CD4-positive, CD25-positive, alpha-beta regulatory T cell (primary cell): ENCODE measurements at regions not wholly inside any gene's neighbourhood (a gene's known extent, or its start where the extent isn't known, plus 50 kb on each side); places are given as distances from the start of the nearest gene placed in this dataset.
"Not testable (repeated sequence)": the region's sequence is repeated elsewhere in the genome, so short reads cannot be mapped to it uniquely, and the experiment has no call there.

Source experiments
- ATAC-seq, 2 donors: fragments of 150-1000 bp; cut with Tn5 transposase; one replicate each; pipeline ENCODE4 v1.10.0; 2021; ENCODE audit warnings: low read depth in 2 of 2, moderate number of reproducible peaks in 2 of 2, moderate library complexity in 1 of 2
- DNase-seq, 3 donors: peaks; one replicate each; pipeline versions ENCODE4 v3.0.0 to v3.0.0-alpha.2; 2012 to 2022; ENCODE audit warnings: mixed read lengths in 1 of 3
- H3K27ac ChIP-seq: one replicate; pipeline ENCODE4 v1.7.0; 2013; ENCODE audit warnings: mild to moderate bottlenecking, low read length; ENCODE audit not compliant: insufficient read depth, poor library complexity, severe bottlenecking
- H3K27me3 ChIP-seq: one replicate; pipeline ENCODE4 v1.7.0; 2013; ENCODE audit warnings: low read length; ENCODE audit not compliant: control insufficient read depth, insufficient read depth
- H3K36me3 ChIP-seq: one replicate; pipeline ENCODE4 v1.7.0; 2013; ENCODE audit warnings: mild to moderate bottlenecking, low read length, moderate library complexity; ENCODE audit not compliant: control insufficient read depth, insufficient read depth
- H3K4me1 ChIP-seq: 2 replicates; pipeline ENCODE4 v1.7.0; 2013; ENCODE audit warnings: mild to moderate bottlenecking, low read length; ENCODE audit not compliant: insufficient read depth, control insufficient read depth, poor library complexity, severe bottlenecking
- H3K4me3 ChIP-seq: one replicate; pipeline ENCODE4 v1.7.0; 2013; ENCODE audit warnings: low read depth, mild to moderate bottlenecking, low read length, moderate library complexity
- H3K9me3 ChIP-seq, 2 experiments: 1 replicate in 1 of 2; 2 replicates in 1 of 2; pipeline ENCODE4 v1.7.0; 2013; ENCODE audit warnings: low read length in 2 of 2, mild to moderate bottlenecking in 1 of 2, moderate library complexity in 1 of 2; ENCODE audit not compliant: control insufficient read depth in 2 of 2
- H3K27ac Mint-ChIP-seq, 3 donors: one replicate each; pipeline ENCODE4 v1.8.0; 2020 to 2022; ENCODE audit warnings: mild to moderate bottlenecking in 3 of 3, mixed read lengths in 3 of 3, moderate library complexity in 2 of 3
- H3K27me3 Mint-ChIP-seq: one replicate; pipeline ENCODE4 v1.8.0; 2022; ENCODE audit warnings: mild to moderate bottlenecking, mixed read lengths
- H3K36me3 Mint-ChIP-seq: one replicate; pipeline ENCODE4 v1.8.0; 2020; ENCODE audit warnings: mixed read lengths
- H3K4me1 Mint-ChIP-seq, 4 donors: one replicate each; pipeline ENCODE4 v1.8.0; 2020 to 2022; ENCODE audit warnings: mixed read lengths in 4 of 4, mild to moderate bottlenecking in 1 of 4
- H3K4me3 Mint-ChIP-seq, 4 donors: one replicate each; pipeline ENCODE4 v1.8.0; 2020 to 2022; ENCODE audit warnings: mild to moderate bottlenecking in 4 of 4, mixed read lengths in 4 of 4, moderate library complexity in 3 of 4
- H3K9me3 Mint-ChIP-seq, 7 donors: one replicate each; pipeline ENCODE4 v1.8.0; 2020 to 2022; ENCODE audit warnings: mixed read lengths in 7 of 7, mild to moderate bottlenecking in 3 of 7, moderate library complexity in 2 of 7

GRCh38 chr21:35812679-35813078, 247.6 kb downstream of the SETD4 start:
- Mint-ChIP-seq H3K27ac (no peak overlapping the region), H3K27me3 (peaks cover 6% of the 10 kb centered on the region), H3K4me3 (no peak overlapping the region), H3K9me3 (peaks cover 0 to 3% (median 0%) of the 10 kb centered on the region in 7 donors), H3K36me3 (no peaks in the 10 kb centered on the region), H3K4me1 (no peaks in the 10 kb centered on the region)
- Histone ChIP-seq H3K27ac (no peak overlapping the region), H3K9me3 (no peaks in the 10 kb centered on the region), H3K4me1 (no peaks in the 10 kb centered on the region), H3K36me3 (no peaks in the 10 kb centered on the region), H3K4me3 (no peak overlapping the region), H3K27me3 (no peaks in the 10 kb centered on the region)
- DNase-seq (no peak), ATAC-seq (no peak)

- Mint-ChIP-seq H3K4me3 (no peak overlapping the region), H3K36me3 (no peaks in the 10 kb centered on the region)
Measured at GRCh38 chr21:35811191-35811806, 249.0 kb downstream of the SETD4 start.

GRCh38 chr21:35810431-35810970, 249.8 kb downstream of the SETD4 start:
- Mint-ChIP-seq H3K36me3 (no peaks in the 10 kb centered on the region), H3K4me3 (no peak overlapping the region), H3K27me3 (peaks cover 6% of the 10 kb centered on the region), H3K4me1 (no peaks in the 10 kb centered on the region), H3K9me3 (peaks cover 0 to 3% (median 0%) of the 10 kb centered on the region in 7 donors), H3K27ac (no peak overlapping the region)
- Histone ChIP-seq H3K27ac (no peak overlapping the region), H3K4me3 (no peak overlapping the region), H3K27me3 (no peaks in the 10 kb centered on the region), H3K36me3 (no peaks in the 10 kb centered on the region), H3K4me1 (no peaks in the 10 kb centered on the region), H3K9me3 (no peaks in the 10 kb centered on the region)
- ATAC-seq (no peak), DNase-seq (no peak)

More at GRCh38 chr21:35811191-35811806, 249.0 kb downstream of the SETD4 start:
- no peaks in the 10 kb centered on the region for H3K9me3 ChIP-seq
- no peaks in the 10 kb centered on the region for H3K27me3 ChIP-seq
- ATAC-seq (no peak), DNase-seq (no peak)
- no peak overlapping the region for H3K4me3 ChIP-seq
- H3K9me3 Mint-ChIP-seq = peaks cover 0 to 3% (median 0%) of the 10 kb centered on the region in 7 donors
- H3K4me1 ChIP-seq = no peaks in the 10 kb centered on the region
- peaks cover 6% of the 10 kb centered on the region for H3K27me3 Mint-ChIP-seq
- H3K27ac Mint-ChIP-seq = no peak overlapping the region
- no peaks in the 10 kb centered on the region for H3K36me3 ChIP-seq
- no peak overlapping the region for H3K27ac ChIP-seq
- no peaks in the 10 kb centered on the region for H3K4me1 Mint-ChIP-seq

- DNase-seq = peak in 2 of 3 donors; percentile 42 to 64
- peak overlapping the region in 2 of 3 donors; percentile 33 to 61 for H3K27ac Mint-ChIP-seq
Measured at GRCh38 chr21:35801391-35801790, 258.9 kb downstream of the SETD4 start.

GRCh38 chr21:35800796-35801385, 259.4 kb downstream of the SETD4 start:
- Mint-ChIP-seq H3K27ac (peak overlapping the region in 2 of 3 donors; percentile 33 to 61), H3K27me3 (peaks cover 16% of the 10 kb centered on the region)
- not testable (repeated sequence) for H3K4me1 Mint-ChIP-seq, H3K36me3 ChIP-seq, H3K4me1 ChIP-seq, H3K9me3 Mint-ChIP-seq, H3K4me3 ChIP-seq, H3K9me3 ChIP-seq, H3K4me3 Mint-ChIP-seq, H3K27me3 ChIP-seq, H3K36me3 Mint-ChIP-seq, ATAC-seq, DNase-seq, H3K27ac ChIP-seq

More at GRCh38 chr21:35801391-35801790, 258.9 kb downstream of the SETD4 start:
- Mint-ChIP-seq H3K36me3 (no peaks in the 10 kb centered on the region), H3K27me3 (peaks cover 16% of the 10 kb centered on the region), H3K4me3 (no peak overlapping the region), H3K9me3 (peaks cover 0 to 5% (median 0%) of the 10 kb centered on the region in 7 donors), H3K4me1 (peaks cover 0 to 9% (median 2%) of the 10 kb centered on the region in 4 donors)
- Histone ChIP-seq H3K27me3 (no peaks in the 10 kb centered on the region), H3K9me3 (no peaks in the 10 kb centered on the region), H3K4me3 (no peak overlapping the region), H3K4me1 (no peaks in the 10 kb centered on the region), H3K27ac (no peak overlapping the region), H3K36me3 (no peaks in the 10 kb centered on the region)
- ATAC-seq = peak; percentile 40 to 70

GRCh38 chr21:35796844-35797243, 263.5 kb downstream of the SETD4 start:
- Histone ChIP-seq H3K27me3 (no peaks in the 10 kb centered on the region), H3K4me1 (no peaks in the 10 kb centered on the region), H3K27ac (no peak overlapping the region), H3K9me3 (no peaks in the 10 kb centered on the region), H3K36me3 (no peaks in the 10 kb centered on the region), H3K4me3 (no peak overlapping the region)
- H3K27me3 Mint-ChIP-seq = peaks cover 2% of the 10 kb centered on the region
- no peak overlapping the region for H3K4me3 Mint-ChIP-seq
- no peak overlapping the region for H3K27ac Mint-ChIP-seq
- no peak for DNase-seq
- no peaks in the 10 kb centered on the region for H3K36me3 Mint-ChIP-seq
- H3K4me1 Mint-ChIP-seq = peaks cover 0 to 7% (median 2%) of the 10 kb centered on the region in 4 donors
- peaks cover 0 to 3% (median 0%) of the 10 kb centered on the region in 7 donors for H3K9me3 Mint-ChIP-seq
- no peak for ATAC-seq

GRCh38 chr21:35794527-35794926, 265.8 kb downstream of the SETD4 start:
- H3K27ac Mint-ChIP-seq, H3K36me3 ChIP-seq, H3K4me1 ChIP-seq, H3K27me3 Mint-ChIP-seq, H3K36me3 Mint-ChIP-seq, H3K4me3 Mint-ChIP-seq, H3K4me3 ChIP-seq, H3K9me3 ChIP-seq, DNase-seq, H3K27ac ChIP-seq, H3K9me3 Mint-ChIP-seq, H3K27me3 ChIP-seq, H3K4me1 Mint-ChIP-seq, ATAC-seq: not testable (repeated sequence)
